IgD-negative memory B cell (primary cell): ENCODE measurements at regions not wholly inside any gene's neighbourhood (a gene's known extent, or its start where the extent isn't known, plus 50 kb on each side); places are given as distances from the start of the nearest gene placed in this dataset.

Source experiments
- H3K27ac Mint-ChIP-seq, 3 donors: one replicate each; pipeline ENCODE4 v1.8.0; 2020 to 2022; ENCODE audit warnings: mild to moderate bottlenecking in 3 of 3, mixed read lengths in 3 of 3, moderate library complexity in 1 of 3
- H3K27me3 Mint-ChIP-seq: one replicate; pipeline ENCODE4 v1.8.0; 2021; ENCODE audit warnings: mixed read lengths
- H3K36me3 Mint-ChIP-seq: one replicate; pipeline ENCODE4 v1.8.0; 2020; ENCODE audit warnings: mild to moderate bottlenecking, mixed read lengths
- H3K4me1 Mint-ChIP-seq, 3 donors: one replicate each; pipeline ENCODE4 v1.8.0; 2020 to 2022; ENCODE audit warnings: mixed read lengths in 3 of 3, mild to moderate bottlenecking in 1 of 3
- H3K4me3 Mint-ChIP-seq, 4 donors: one replicate each; pipeline ENCODE4 v1.8.0; 2020 to 2022; ENCODE audit warnings: mild to moderate bottlenecking in 4 of 4, mixed read lengths in 4 of 4, moderate library complexity in 3 of 4
- H3K9me3 Mint-ChIP-seq, 3 donors: one replicate each; pipeline ENCODE4 v1.8.0; 2020 to 2021; ENCODE audit warnings: mixed read lengths in 3 of 3, mild to moderate bottlenecking in 1 of 3

DNA sequence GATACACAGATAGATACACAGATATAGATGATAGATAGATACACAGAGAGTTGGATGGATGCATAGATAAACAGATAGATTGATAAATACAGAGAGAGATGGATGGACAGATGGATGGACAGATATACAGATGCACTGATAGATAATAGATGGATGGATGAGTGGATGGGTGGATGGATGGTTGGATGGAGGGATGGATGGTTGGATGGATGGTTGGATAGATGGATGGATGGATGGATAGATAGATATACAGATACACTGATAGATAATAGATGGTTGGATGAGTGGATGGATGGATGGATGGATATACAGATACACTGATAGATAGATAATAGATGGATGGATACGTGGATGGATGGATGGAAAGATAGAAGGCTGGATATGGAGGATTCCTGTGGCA lies 290.0 kb upstream of the SHH start:
- H3K4me1 Mint-ChIP-seq, result no peaks in the 10 kb centered on the region
- peaks cover 2% of the 10 kb centered on the region for H3K27me3 Mint-ChIP-seq
- no peak overlapping the region for H3K27ac Mint-ChIP-seq
- H3K36me3 Mint-ChIP-seq, result no peaks in the 10 kb centered on the region
- no peak overlapping the region for H3K4me3 Mint-ChIP-seq
- no peaks in the 10 kb centered on the region for H3K9me3 Mint-ChIP-seq

- Mint-ChIP-seq H3K27me3 (peaks cover 2% of the 10 kb centered on the region), H3K4me3 (no peak overlapping the region), H3K36me3 (no peaks in the 10 kb centered on the region)
Observed at GRCh38 chr7:156101355-156101754, 289.1 kb upstream of the SHH start.

GRCh38 chr7:156100086-156100485 lies 287.8 kb upstream of the SHH start:
- H3K27ac Mint-ChIP-seq, result no peak overlapping the region
- no peaks in the 10 kb centered on the region for H3K4me1 Mint-ChIP-seq
- H3K4me3 Mint-ChIP-seq, result no peak overlapping the region
- peaks cover 2% of the 10 kb centered on the region for H3K27me3 Mint-ChIP-seq
- no peaks in the 10 kb centered on the region for H3K36me3 Mint-ChIP-seq
- H3K9me3 Mint-ChIP-seq, result no peaks in the 10 kb centered on the region

More at GRCh38 chr7:156101355-156101754, 289.1 kb upstream of the SHH start:
- H3K9me3 Mint-ChIP-seq, result no peaks in the 10 kb centered on the region
- no peak overlapping the region for H3K27ac Mint-ChIP-seq
- H3K4me1 Mint-ChIP-seq, result no peaks in the 10 kb centered on the region

DNA sequence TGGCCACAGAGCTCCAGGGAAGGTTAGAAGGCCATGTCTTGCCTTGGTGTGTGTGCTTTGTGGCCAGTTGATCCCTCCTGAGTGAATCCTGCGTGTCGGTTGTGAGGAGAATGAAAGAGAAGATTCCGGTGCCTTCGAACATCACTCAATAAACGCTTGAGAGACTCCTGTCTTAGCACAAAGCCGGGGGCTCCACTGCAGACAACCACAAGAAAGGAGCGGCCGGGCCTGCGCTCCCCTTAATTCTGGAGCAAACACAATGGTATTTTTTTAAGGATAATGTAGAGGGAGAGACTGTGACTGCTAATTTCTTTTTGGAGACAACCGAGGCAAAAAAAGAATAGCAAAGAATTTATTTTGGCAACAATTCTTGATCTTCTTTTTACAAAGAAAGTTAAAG lies 286.8 kb upstream of the SHH start:
- no peaks in the 10 kb centered on the region for H3K9me3 Mint-ChIP-seq
- H3K4me1 Mint-ChIP-seq, result no peaks in the 10 kb centered on the region
- H3K36me3 Mint-ChIP-seq, result no peaks in the 10 kb centered on the region
- H3K27ac Mint-ChIP-seq, result no peak overlapping the region
- no peaks in the 10 kb centered on the region for H3K27me3 Mint-ChIP-seq
- no peak overlapping the region for H3K4me3 Mint-ChIP-seq

- Mint-ChIP-seq H3K9me3 (peaks cover 0 to 5% (median 0%) of the 10 kb centered on the region in 3 donors), H3K27ac (no peak overlapping the region), H3K4me1 (no peaks in the 10 kb centered on the region), H3K36me3 (no peaks in the 10 kb centered on the region), H3K4me3 (peak overlapping the region in 1 of 4 donors; percentile 9), H3K27me3 (no peaks in the 10 kb centered on the region)
Observed at GRCh38 chr7:156096771-156097538, 284.7 kb upstream of the SHH start.

- no peaks in the 10 kb centered on the region for H3K36me3 Mint-ChIP-seq
- H3K27me3 Mint-ChIP-seq, result no peaks in the 10 kb centered on the region
- no peaks in the 10 kb centered on the region for H3K4me1 Mint-ChIP-seq
- H3K4me3 Mint-ChIP-seq, result no peak overlapping the region
- H3K27ac Mint-ChIP-seq, result no peak overlapping the region
- peaks cover 0 to 5% (median 0%) of the 10 kb centered on the region in 3 donors for H3K9me3 Mint-ChIP-seq
Observed at GRCh38 chr7:156095908-156096539, 283.8 kb upstream of the SHH start.

- Mint-ChIP-seq H3K27ac (no peak overlapping the region), H3K36me3 (no peaks in the 10 kb centered on the region), H3K27me3 (no peaks in the 10 kb centered on the region), H3K4me3 (no peak overlapping the region), H3K9me3 (peaks cover 0 to 5% (median 0%) of the 10 kb centered on the region in 3 donors), H3K4me1 (peaks cover 0 to 2% (median 0%) of the 10 kb centered on the region in 3 donors)
Observed at GRCh38 chr7:156094350-156095146, 282.3 kb upstream of the SHH start.

DNA sequence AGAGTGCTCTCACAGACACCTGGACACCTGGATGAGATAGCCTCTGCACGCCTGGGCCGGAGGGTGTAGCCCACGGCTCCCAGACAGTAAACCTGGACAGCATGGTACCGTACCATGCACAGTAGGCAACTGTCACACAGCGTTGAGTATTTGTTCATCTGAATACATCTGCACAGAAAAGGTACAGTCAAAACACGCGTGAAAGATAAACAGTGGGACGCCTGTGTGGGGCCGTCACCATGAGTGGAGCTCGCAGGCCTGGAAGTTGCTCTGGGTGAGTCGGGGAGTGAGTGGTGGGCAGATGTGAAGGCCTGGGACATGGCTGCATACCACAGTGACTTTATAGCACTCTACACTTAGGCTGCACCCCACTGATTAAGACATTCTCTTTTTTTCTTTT lies 280.0 kb upstream of the SHH start:
- Mint-ChIP-seq H3K27ac (no peak overlapping the region), H3K27me3 (no peaks in the 10 kb centered on the region), H3K9me3 (peaks cover 0 to 5% (median 0%) of the 10 kb centered on the region in 3 donors)

GRCh38 chr7:156091519-156092080 lies 279.3 kb upstream of the SHH start:
- H3K27ac Mint-ChIP-seq, result peak overlapping the region in 1 of 3 donors; percentile 1
- peaks cover 0 to 5% (median 0%) of the 10 kb centered on the region in 3 donors for H3K9me3 Mint-ChIP-seq
- H3K36me3 Mint-ChIP-seq, result no peaks in the 10 kb centered on the region
- H3K4me3 Mint-ChIP-seq, result no peak overlapping the region
- peaks cover 0 to 2% (median 0%) of the 10 kb centered on the region in 3 donors for H3K4me1 Mint-ChIP-seq
- no peaks in the 10 kb centered on the region for H3K27me3 Mint-ChIP-seq

More for the DNA sequence above, 280.0 kb upstream of the SHH start:
- H3K36me3 Mint-ChIP-seq, result no peaks in the 10 kb centered on the region
- H3K4me1 Mint-ChIP-seq, result peaks cover 0 to 2% (median 0%) of the 10 kb centered on the region in 3 donors
- H3K4me3 Mint-ChIP-seq, result no peak overlapping the region

DNA sequence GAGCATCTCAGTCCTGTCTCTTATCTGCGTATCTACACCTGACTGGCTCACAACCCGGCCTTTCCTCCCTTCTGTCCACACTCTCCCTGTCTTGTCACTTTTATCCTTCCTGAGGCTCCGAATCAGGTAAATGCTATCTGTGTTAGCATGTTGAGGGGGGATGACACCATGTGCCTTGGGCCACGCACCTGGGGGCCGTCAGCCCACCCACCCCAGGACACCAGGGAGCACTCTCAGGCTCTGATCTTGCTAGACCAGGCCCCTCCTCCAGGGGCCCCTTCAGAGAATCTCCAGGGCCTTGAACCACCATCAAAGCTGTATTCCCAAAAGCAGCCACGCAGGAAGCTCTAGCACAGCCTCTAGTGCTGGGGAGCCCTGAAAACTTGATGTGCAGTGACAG lies 278.7 kb upstream of the SHH start:
- Mint-ChIP-seq H3K9me3 (peaks cover 0 to 5% (median 0%) of the 10 kb centered on the region in 3 donors), H3K27ac (peak overlapping the region in 1 of 3 donors; percentile 1), H3K36me3 (no peaks in the 10 kb centered on the region), H3K4me3 (no peak overlapping the region), H3K27me3 (no peaks in the 10 kb centered on the region), H3K4me1 (peaks cover 0 to 2% (median 0%) of the 10 kb centered on the region in 3 donors)

GRCh38 chr7:156089222-156089621 lies 277.0 kb upstream of the SHH start:
- Mint-ChIP-seq H3K4me1 (peaks cover 0 to 2% (median 0%) of the 10 kb centered on the region in 3 donors), H3K4me3 (no peak overlapping the region), H3K36me3 (no peaks in the 10 kb centered on the region), H3K27ac (no peak overlapping the region), H3K27me3 (no peaks in the 10 kb centered on the region), H3K9me3 (peaks cover 0 to 7% (median 0%) of the 10 kb centered on the region in 3 donors)

DNA sequence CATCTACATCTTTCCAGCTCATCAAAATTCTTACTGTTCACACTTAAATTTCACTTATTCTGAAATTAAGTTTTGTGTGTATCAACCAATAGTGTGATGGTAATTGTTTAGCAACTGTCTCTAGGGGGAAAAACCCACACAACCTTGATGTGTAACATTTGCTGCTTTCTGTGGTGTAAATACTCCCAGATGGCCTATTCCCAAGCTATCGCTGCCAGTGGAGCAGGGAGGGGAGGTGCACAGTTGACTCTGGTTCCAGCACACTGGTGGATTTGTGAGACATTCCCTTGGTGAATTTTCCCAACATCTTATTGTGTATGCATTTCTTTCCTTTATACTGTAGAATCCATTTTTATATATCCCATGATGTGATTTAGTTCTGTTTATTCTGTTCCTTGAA lies 275.9 kb upstream of the SHH start:
- H3K27me3 Mint-ChIP-seq, result no peaks in the 10 kb centered on the region
- no peak overlapping the region for H3K4me3 Mint-ChIP-seq
- no peak overlapping the region for H3K27ac Mint-ChIP-seq
- peaks cover 0 to 3% (median 0%) of the 10 kb centered on the region in 3 donors for H3K4me1 Mint-ChIP-seq
- H3K9me3 Mint-ChIP-seq, result peaks cover 0 to 2% (median 2%) of the 10 kb centered on the region in 3 donors
- no peaks in the 10 kb centered on the region for H3K36me3 Mint-ChIP-seq

- Mint-ChIP-seq H3K27me3 (no peaks in the 10 kb centered on the region), H3K9me3 (peaks cover 0 to 2% (median 2%) of the 10 kb centered on the region in 3 donors), H3K36me3 (peaks cover 2% of the 10 kb centered on the region), H3K4me1 (peaks cover 0 to 2% (median 0%) of the 10 kb centered on the region in 3 donors), H3K4me3 (no peak overlapping the region), H3K27ac (no peak overlapping the region)
Observed at GRCh38 chr7:156082048-156083040, 270.1 kb upstream of the SHH start.

DNA sequence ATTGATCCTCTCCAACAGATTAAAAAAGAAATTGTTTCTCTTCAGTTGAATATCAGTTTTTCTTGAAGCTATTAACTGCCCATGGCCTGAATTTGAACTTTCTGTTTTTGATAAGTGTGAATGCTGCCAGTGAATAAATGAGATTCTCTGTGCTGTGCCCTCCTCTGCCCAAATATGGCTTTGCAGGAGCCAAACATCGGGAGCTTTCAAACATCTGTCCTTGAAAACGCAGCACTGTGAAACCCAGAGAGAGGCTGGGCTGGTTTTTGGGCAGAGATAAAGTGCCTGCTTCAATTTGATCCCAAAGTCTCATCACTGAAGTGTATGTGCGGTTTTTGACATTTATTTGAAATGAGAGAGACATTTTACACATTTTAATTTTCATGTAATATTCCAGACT lies 268.3 kb upstream of the SHH start:
- peaks cover 0 to 2% (median 0%) of the 10 kb centered on the region in 3 donors for H3K4me1 Mint-ChIP-seq
- no peaks in the 10 kb centered on the region for H3K27me3 Mint-ChIP-seq
- no peak overlapping the region for H3K27ac Mint-ChIP-seq
- no peak overlapping the region for H3K4me3 Mint-ChIP-seq
- H3K9me3 Mint-ChIP-seq, result peaks cover 0 to 2% (median 2%) of the 10 kb centered on the region in 3 donors
- H3K36me3 Mint-ChIP-seq, result peaks cover 2% of the 10 kb centered on the region
